ENCODE measurements at regions not wholly inside any gene's neighbourhood (a gene's known extent, or its start where the extent isn't known, plus 50 kb on each side); places are given as distances from the start of the nearest gene placed in this dataset.
"Not testable (repeated sequence)": the region's sequence is repeated elsewhere in the genome, so short reads cannot be mapped to it uniquely, and the experiment has no call there.

DNA sequence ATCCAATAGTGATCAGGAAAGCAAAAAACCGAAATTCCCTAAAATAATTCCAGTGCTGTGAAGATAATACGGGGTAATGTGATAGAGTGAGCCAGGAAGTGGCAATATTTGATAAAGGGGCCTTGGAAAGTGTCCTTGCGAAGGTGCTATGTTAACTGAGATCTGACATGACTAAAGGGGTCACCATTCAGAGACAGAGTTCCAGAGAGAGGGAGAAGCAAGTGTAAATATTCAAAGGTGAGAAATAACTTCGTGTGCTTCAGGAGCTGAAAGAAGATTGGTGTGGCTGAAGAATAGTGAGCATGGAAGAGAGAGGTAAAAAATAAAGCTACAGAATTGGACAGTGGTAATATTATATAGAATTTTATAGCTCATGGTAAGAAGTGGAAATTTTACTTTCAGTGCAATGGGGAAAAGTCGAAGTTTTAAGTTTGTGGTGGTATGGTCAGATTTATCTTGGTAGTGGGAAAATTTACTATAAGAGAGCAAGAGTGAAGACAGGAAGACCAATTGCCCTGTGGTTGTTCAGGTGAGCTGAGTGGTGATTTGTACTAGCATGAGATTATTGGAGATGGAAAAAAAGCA, 164.5 kb downstream of the JRKL start:
- Histone ChIP-seq H3K4me1 (ENCODE audit: control insufficient read depth, insufficient read depth, low read length) (no peaks in the 10 kb centered on the region), H3K9ac (ENCODE audit: control insufficient read depth, insufficient read depth, low read length) (no peak overlapping the region), H3K36me3 (ENCODE audit: control insufficient read depth in 2 of 2, insufficient read depth in 2 of 2, low read length in 1 of 2) (no peaks in the 10 kb centered on the region), H3K79me2 (ENCODE audit: control insufficient read depth, insufficient read depth, low read length) (no peaks in the 10 kb centered on the region), H3K4me2 (ENCODE audit: control insufficient read depth, insufficient read depth) (no peak overlapping the region), H2AFZ (ENCODE audit: control insufficient read depth, low read depth, low read length) (no peak overlapping the region), H3K27ac (ENCODE audit: control insufficient read depth, insufficient read depth) (no peak overlapping the region), H4K20me1 (ENCODE audit: control insufficient read depth, insufficient read depth) (no peaks in the 10 kb centered on the region), H3K4me3 (no peak overlapping the region), H3K9me3 (replicated peaks; ENCODE audit: control insufficient read depth, insufficient read depth, low read length) (no peaks in the 10 kb centered on the region), H3K27me3 (replicated peaks in 1 of 2; ENCODE audit: control insufficient read depth in 2 of 2, insufficient read depth in 2 of 2, low read length in 1 of 2) (no peaks in the 10 kb centered on the region)
- DNase-seq (ENCODE audit: low read depth, low spot score) = no peak
- SMC1A ChIA-PET (ENCODE audit: uncharacterized antibody, unreplicated experiment) = interaction anchor here (0.6 to 1.1 kb wide), 2 partner anchors 10 to 91 kb away, joined by 3 read pairs; no protein-coding TSS in a partner anchor
- in situ Hi-C loops (cut with MboI) (no loop called here), intact Hi-C loops (cut with micrococcal nuclease; ENCODE audit: unreplicated experiment) (no loop called here)
- CTCF ChIA-PET = interaction anchor here (1.0 kb wide), 1 partner anchor 10 kb away, joined by 3 read pairs; no protein-coding TSS in a partner anchor
- no TSS peak for BruUV-seq (replicated peaks)
- no peak for TF ChIP-seq NKRF (conservative IDR thresholded peaks at IDR 0.05)
- FAIRE-seq = no peak
- RAD21 ChIA-PET (ENCODE audit: unreplicated experiment) = no interaction called here
- WGBS (ENCODE audit: insufficient coverage, insufficient replicate concordance, low lambda C conversion rate, missing lambda C conversion rate) = 13% methylated on average over 5 of the region's 5 CpGs
- POLR2A ChIA-PET = no interaction called here
- ATAC-seq = no peak

- H3K27me3 ChIP-seq (replicated peaks in 1 of 2; ENCODE audit: control insufficient read depth in 2 of 2, insufficient read depth in 2 of 2, low read length in 1 of 2); H3K9me3 ChIP-seq (replicated peaks; ENCODE audit: control insufficient read depth, insufficient read depth, low read length); H3K4me1 ChIP-seq (ENCODE audit: control insufficient read depth, insufficient read depth, low read length); in situ Hi-C loops (cut with MboI); BruUV-seq (replicated peaks); H3K9ac ChIP-seq (ENCODE audit: control insufficient read depth, insufficient read depth, low read length); ATAC-seq; H3K36me3 ChIP-seq (ENCODE audit: control insufficient read depth in 2 of 2, insufficient read depth in 2 of 2, low read length in 1 of 2); H3K27ac ChIP-seq (ENCODE audit: control insufficient read depth, insufficient read depth); DNase-seq (ENCODE audit: low read depth, low spot score); H3K4me3 ChIP-seq; H3K4me2 ChIP-seq (ENCODE audit: control insufficient read depth, insufficient read depth); CTCF ChIA-PET; H4K20me1 ChIP-seq (ENCODE audit: control insufficient read depth, insufficient read depth); intact Hi-C loops (cut with micrococcal nuclease; ENCODE audit: unreplicated experiment); SMC1A ChIA-PET (ENCODE audit: uncharacterized antibody, unreplicated experiment); RAD21 ChIA-PET (ENCODE audit: unreplicated experiment); POLR2A ChIA-PET; H3K79me2 ChIP-seq (ENCODE audit: control insufficient read depth, insufficient read depth, low read length); FAIRE-seq; H2AFZ ChIP-seq (ENCODE audit: control insufficient read depth, low read depth, low read length): not testable (repeated sequence)
- WGBS (ENCODE audit: insufficient coverage, insufficient replicate concordance, low lambda C conversion rate, missing lambda C conversion rate) = 74% methylated on average over 10 of the region's 10 CpGs
These were observed 166.0 kb downstream of the JRKL start for GRCh38 chr11:96555826-96556225.

DNA sequence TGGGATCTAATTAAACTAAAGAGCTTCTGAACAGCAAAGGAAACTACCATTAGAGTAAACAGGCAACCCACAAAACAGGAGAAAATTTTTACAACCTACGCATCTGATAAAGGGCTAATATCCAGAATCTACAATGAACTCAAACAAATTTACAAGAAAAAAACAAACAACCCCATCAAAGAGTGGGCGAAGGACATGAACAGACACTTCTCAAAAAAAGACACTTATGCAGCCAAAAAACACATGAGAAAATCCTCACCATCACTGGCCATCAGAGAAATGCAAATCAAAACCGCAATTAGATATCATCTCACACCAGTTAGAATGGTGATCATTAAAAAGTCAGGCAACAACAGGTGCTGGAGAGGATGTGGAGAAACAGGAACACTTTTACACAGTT, 170.9 kb downstream of the JRKL start:
- H3K27me3 ChIP-seq (replicated peaks in 1 of 2; ENCODE audit: control insufficient read depth in 2 of 2, insufficient read depth in 2 of 2, low read length in 1 of 2); H3K79me2 ChIP-seq (ENCODE audit: control insufficient read depth, insufficient read depth, low read length); H4K20me1 ChIP-seq (ENCODE audit: control insufficient read depth, insufficient read depth); FAIRE-seq; H3K4me2 ChIP-seq (ENCODE audit: control insufficient read depth, insufficient read depth); H3K4me3 ChIP-seq; in situ Hi-C loops (cut with MboI); intact Hi-C loops (cut with micrococcal nuclease; ENCODE audit: unreplicated experiment); H3K36me3 ChIP-seq (ENCODE audit: control insufficient read depth in 2 of 2, insufficient read depth in 2 of 2, low read length in 1 of 2); DNase-seq (ENCODE audit: low read depth, low spot score); H3K4me1 ChIP-seq (ENCODE audit: control insufficient read depth, insufficient read depth, low read length); SMC1A ChIA-PET (ENCODE audit: uncharacterized antibody, unreplicated experiment); POLR2A ChIA-PET; RAD21 ChIA-PET (ENCODE audit: unreplicated experiment); H3K9me3 ChIP-seq (replicated peaks; ENCODE audit: control insufficient read depth, insufficient read depth, low read length); ATAC-seq; H3K27ac ChIP-seq (ENCODE audit: control insufficient read depth, insufficient read depth); CTCF ChIA-PET; H2AFZ ChIP-seq (ENCODE audit: control insufficient read depth, low read depth, low read length); BruUV-seq (replicated peaks); H3K9ac ChIP-seq (ENCODE audit: control insufficient read depth, insufficient read depth, low read length): not testable (repeated sequence)
- WGBS (ENCODE audit: insufficient coverage, insufficient replicate concordance, low lambda C conversion rate, missing lambda C conversion rate) = 38% methylated on average over 3 of the region's 3 CpGs

Data from GM12878 (cell line).